Nephron (organoid): ENCODE measurements at regions not wholly inside any gene's neighbourhood (a gene's known extent, or its start where the extent isn't known, plus 50 kb on each side); places are given as distances from the start of the nearest gene placed in this dataset.
A peak's percentile ranks its signal among the peaks of the same experiment; 100 is the strongest.

Source experiments
- H3K27ac Mint-ChIP-seq, 3 experiments: 2 replicates each; pipeline ENCODE4 v1.8.0; 2020; ENCODE audit warnings: mixed read lengths in 3 of 3, mild to moderate bottlenecking in 2 of 3, moderate library complexity in 1 of 3
- H3K27me3 Mint-ChIP-seq: 2 replicates; pipeline ENCODE4 v1.8.0; 2021; ENCODE audit warnings: low read depth, mild to moderate bottlenecking, moderate library complexity, mixed read lengths
- H3K36me3 Mint-ChIP-seq: 2 replicates; pipeline ENCODE4 v1.8.0; 2020; ENCODE audit warnings: low read depth, mixed read lengths
- H3K4me1 Mint-ChIP-seq: 2 replicates; pipeline ENCODE4 v1.8.0; 2020; ENCODE audit warnings: mixed read lengths
- H3K4me3 Mint-ChIP-seq, 3 experiments: 2 replicates each; pipeline ENCODE4 v1.8.0; 2020; ENCODE audit warnings: mild to moderate bottlenecking in 3 of 3, mixed read lengths in 3 of 3, moderate library complexity in 2 of 3
- H3K9me3 Mint-ChIP-seq: 2 replicates; pipeline ENCODE4 v1.8.0; 2020; ENCODE audit warnings: mixed read lengths
- CTCF ChIP-seq, 3 experiments: fragments of 200-600 bp; sonication (generic); IDR thresholded peaks; one replicate each; pipeline ENCODE4 v1.5.0; 2021; ENCODE audit warnings: antibody characterized with exemption in 3 of 3; ENCODE audit not compliant: unreplicated experiment in 3 of 3

DNA sequence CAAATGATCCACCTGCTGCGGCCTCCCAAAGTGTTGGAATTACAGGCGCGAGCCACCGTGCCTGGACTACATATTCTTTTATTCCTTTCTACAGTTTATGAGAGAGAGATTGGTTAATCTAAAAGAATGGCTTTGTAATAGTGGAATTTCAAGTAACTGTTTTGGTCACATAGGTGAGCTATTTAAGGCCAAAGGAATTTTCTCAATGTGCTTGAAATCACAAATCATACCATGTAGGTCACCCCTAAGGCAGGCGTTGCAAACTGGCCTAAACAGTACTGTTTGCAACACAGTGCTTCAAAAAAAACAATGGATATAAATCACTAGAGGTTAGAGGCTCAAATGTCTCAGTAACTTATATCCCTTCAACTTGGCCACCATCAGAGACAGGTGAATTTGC, 103.7 kb upstream of the PTPRR start:
- no peak for TF ChIP-seq CTCF (IDR thresholded peaks at IDR 0.05; ENCODE audit: unreplicated experiment in 3 of 3)
- H3K4me3 Mint-ChIP-seq, result no peak overlapping the region
- no peaks in the 10 kb centered on the region for H3K4me1 Mint-ChIP-seq
- H3K27me3 Mint-ChIP-seq, result peaks cover 10% of the 10 kb centered on the region
- no peaks in the 10 kb centered on the region for H3K36me3 Mint-ChIP-seq
- no peaks in the 10 kb centered on the region for H3K9me3 Mint-ChIP-seq
- H3K27ac Mint-ChIP-seq, result no peak overlapping the region

GRCh38 chr12:71021491-71021890, 101.0 kb upstream of the PTPRR start:
- Mint-ChIP-seq H3K27ac (peak overlapping the region in 1 of 3 experiments; percentile 12), H3K9me3 (no peaks in the 10 kb centered on the region), H3K4me1 (no peaks in the 10 kb centered on the region), H3K4me3 (no peak overlapping the region), H3K27me3 (peaks cover 10% of the 10 kb centered on the region), H3K36me3 (no peaks in the 10 kb centered on the region)
- no peak for TF ChIP-seq CTCF (IDR thresholded peaks at IDR 0.05; ENCODE audit: unreplicated experiment in 3 of 3)

GRCh38 chr12:71019282-71019831, 98.8 kb upstream of the PTPRR start:
- Mint-ChIP-seq H3K27me3 (peaks cover 7% of the 10 kb centered on the region), H3K4me3 (no peak overlapping the region), H3K9me3 (no peaks in the 10 kb centered on the region), H3K27ac (no peak overlapping the region), H3K4me1 (no peaks in the 10 kb centered on the region), H3K36me3 (no peaks in the 10 kb centered on the region)
- TF ChIP-seq CTCF (IDR thresholded peaks at IDR 0.05; ENCODE audit: unreplicated experiment in 3 of 3), result no peak

GRCh38 chr12:71018682-71019081, 98.1 kb upstream of the PTPRR start:
- no peak overlapping the region for H3K4me3 Mint-ChIP-seq
- no peak overlapping the region for H3K27ac Mint-ChIP-seq
- no peak for TF ChIP-seq CTCF (IDR thresholded peaks at IDR 0.05; ENCODE audit: unreplicated experiment in 3 of 3)
- H3K4me1 Mint-ChIP-seq, result no peaks in the 10 kb centered on the region
- peaks cover 7% of the 10 kb centered on the region for H3K27me3 Mint-ChIP-seq
- H3K36me3 Mint-ChIP-seq, result no peaks in the 10 kb centered on the region
- H3K9me3 Mint-ChIP-seq, result no peaks in the 10 kb centered on the region

- Mint-ChIP-seq H3K27me3 (no peaks in the 10 kb centered on the region), H3K4me3 (no peak overlapping the region), H3K27ac (no peak overlapping the region), H3K4me1 (no peaks in the 10 kb centered on the region), H3K36me3 (no peaks in the 10 kb centered on the region), H3K9me3 (no peaks in the 10 kb centered on the region)
- TF ChIP-seq CTCF (IDR thresholded peaks at IDR 0.05; ENCODE audit: unreplicated experiment in 3 of 3), result peak; percentile 40 to 56 (median 52)
Measured at GRCh38 chr12:71014180-71014785, 93.7 kb upstream of the PTPRR start.

- no peak overlapping the region for H3K4me3 Mint-ChIP-seq
- no peaks in the 10 kb centered on the region for H3K4me1 Mint-ChIP-seq
- no peaks in the 10 kb centered on the region for H3K27me3 Mint-ChIP-seq
- H3K36me3 Mint-ChIP-seq, result no peaks in the 10 kb centered on the region
- no peak for TF ChIP-seq CTCF (IDR thresholded peaks at IDR 0.05; ENCODE audit: unreplicated experiment in 3 of 3)
- no peaks in the 10 kb centered on the region for H3K9me3 Mint-ChIP-seq
- no peak overlapping the region for H3K27ac Mint-ChIP-seq
Measured at GRCh38 chr12:71011261-71011660, 90.7 kb upstream of the PTPRR start.
